Globus pallidus (tissue), 1 donor: ENCODE measurements at regions not wholly inside any gene's neighbourhood (a gene's known extent, or its start where the extent isn't known, plus 50 kb on each side); places are given as distances from the start of the nearest gene placed in this dataset.
"Not testable (repeated sequence)": the region's sequence is repeated elsewhere in the genome, so short reads cannot be mapped to it uniquely, and the experiment has no call there.

ENCODE experiments used
- DNase-seq: peaks from one replicate; pipeline ENCODE4 v3.0.0-alpha.2; 2015; ENCODE audit warnings: low spot score

- no peak for DNase-seq
Observed at GRCh38 chr3:64388886-64389285, 163.6 kb upstream of the PRICKLE2 start.

- no peak for DNase-seq
Observed at GRCh38 chr3:64387688-64388087, 162.4 kb upstream of the PRICKLE2 start.

- no peak for DNase-seq
Observed at GRCh38 chr3:64385277-64385676, 160.0 kb upstream of the PRICKLE2 start.

DNA sequence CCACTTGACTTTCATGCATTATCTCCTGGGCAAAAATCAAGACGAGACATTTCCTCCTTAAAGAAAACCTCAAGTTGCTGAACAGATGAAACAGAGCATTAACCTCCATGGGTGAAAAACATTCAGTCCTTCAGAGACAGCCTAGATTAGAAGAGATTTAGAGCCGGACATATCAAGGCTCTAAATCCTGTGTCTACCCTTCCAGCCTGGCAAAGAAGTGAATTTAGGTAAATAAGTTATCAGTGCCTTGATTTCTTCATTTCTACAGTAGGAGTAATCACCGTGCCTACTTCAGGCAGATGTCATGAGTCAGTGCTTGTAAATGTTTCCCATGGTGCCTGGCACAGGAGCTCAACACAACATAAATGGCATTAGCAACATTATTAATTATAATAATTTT lies 159.3 kb upstream of the PRICKLE2 start:
- DNase-seq, result no peak

DNA sequence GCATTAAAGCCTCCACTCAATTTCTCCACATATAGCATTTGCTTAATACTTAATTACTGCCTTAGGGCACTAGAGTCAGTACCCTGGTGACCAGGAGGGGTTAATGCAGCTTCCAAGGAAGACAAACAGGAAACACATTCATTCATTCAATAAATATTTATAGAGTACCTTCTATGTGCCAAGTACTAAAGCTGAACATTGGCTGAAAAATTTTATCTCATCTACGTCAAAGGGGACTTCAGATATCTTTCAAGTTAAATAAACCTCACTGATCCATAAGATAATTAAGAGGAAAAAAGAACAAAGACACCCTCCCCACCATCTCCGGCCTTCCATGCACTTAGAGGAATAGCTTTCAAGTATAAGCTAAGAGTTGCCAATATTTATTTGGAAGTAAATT lies 156.9 kb upstream of the PRICKLE2 start:
- no peak for DNase-seq

- DNase-seq, result no peak
Observed at GRCh38 chr3:64381367-64381766, 156.1 kb upstream of the PRICKLE2 start.

DNA sequence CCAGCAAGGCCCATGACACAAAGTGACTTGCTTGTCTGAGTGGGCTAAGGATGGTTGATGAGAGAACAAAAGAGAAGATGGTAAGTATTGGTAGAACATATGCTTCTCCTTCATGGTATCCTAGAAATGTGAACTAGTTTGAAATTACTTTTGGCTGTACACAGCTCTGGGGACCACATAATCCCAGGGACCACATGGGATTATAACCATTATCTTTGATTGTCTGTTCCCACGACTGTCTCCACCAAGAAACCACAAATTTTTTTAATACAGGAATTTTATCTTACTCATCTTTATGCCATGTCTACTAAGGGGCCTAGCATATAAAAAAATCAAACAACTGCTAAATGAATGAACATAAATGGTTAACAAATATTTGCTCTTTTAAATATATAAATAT lies 155.3 kb upstream of the PRICKLE2 start:
- no peak for DNase-seq

DNA sequence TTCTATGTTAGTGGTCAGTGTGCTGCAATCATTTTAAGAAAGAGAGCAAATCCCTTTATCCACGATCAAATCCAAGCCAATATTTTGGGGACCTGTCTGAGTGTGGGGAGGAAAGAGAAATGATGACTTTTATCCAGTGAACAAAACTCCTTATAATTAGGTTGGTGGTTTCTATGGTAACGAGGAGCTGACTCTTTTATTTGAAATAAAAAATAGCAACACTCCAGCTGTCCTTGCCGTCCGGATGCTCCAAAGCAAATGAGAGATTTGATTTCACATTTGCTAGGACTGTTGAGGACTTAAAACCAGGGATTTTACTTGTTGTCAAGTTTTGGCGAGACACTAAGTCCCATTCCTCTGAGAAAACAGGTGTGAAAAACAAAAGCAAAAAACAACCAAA lies 154.0 kb upstream of the PRICKLE2 start:
- no peak for DNase-seq

DNA sequence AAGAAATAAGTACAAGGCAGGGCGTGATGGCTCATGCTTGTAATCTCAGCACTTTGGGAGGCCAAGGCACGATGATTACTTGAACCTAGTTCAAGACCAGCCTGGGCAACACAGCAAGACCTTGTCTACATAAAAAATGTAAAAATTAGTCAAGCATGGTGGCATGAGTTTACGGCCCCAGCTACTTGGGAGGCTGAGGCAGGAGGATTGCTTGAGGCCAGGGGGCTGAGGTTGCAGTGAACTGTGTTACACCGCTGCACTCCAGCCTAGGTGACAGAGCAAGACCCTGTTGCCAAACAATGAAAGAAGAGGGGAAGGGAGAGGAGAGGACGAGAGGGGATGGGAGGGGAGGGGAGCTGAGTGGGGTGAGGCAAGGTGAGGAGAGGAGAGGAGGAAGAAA lies 152.7 kb upstream of the PRICKLE2 start:
- DNase-seq, result no peak

GRCh38 chr3:64375737-64376136 lies 150.5 kb upstream of the PRICKLE2 start:
- DNase-seq, result no peak

DNA sequence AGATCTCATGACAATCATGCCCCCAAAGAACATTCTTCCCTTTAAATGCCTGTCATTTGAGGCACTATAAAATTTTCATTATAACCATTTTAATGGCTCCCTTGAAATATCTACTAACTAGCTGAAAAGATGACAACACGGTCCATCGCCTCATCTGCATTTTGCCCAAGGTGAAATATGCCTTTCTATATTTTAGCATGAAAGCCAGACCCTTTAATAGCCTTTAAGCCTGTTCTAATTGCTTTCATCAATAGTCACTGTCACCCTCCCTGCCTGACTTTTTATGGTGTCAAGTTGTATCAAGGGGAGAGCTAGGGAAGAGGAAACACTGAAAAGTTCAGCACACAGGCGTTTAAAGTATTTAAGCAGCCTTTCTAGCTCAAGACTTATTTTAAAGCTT lies 144.1 kb upstream of the PRICKLE2 start:
- DNase-seq, result no peak

GRCh38 chr3:64368257-64369020 lies 143.2 kb upstream of the PRICKLE2 start:
- DNase-seq, result no peak

- no peak for DNase-seq
Observed at GRCh38 chr3:64365877-64366276, 140.6 kb upstream of the PRICKLE2 start.

GRCh38 chr3:64363842-64364241 lies 138.6 kb upstream of the PRICKLE2 start:
- no peak for DNase-seq

DNA sequence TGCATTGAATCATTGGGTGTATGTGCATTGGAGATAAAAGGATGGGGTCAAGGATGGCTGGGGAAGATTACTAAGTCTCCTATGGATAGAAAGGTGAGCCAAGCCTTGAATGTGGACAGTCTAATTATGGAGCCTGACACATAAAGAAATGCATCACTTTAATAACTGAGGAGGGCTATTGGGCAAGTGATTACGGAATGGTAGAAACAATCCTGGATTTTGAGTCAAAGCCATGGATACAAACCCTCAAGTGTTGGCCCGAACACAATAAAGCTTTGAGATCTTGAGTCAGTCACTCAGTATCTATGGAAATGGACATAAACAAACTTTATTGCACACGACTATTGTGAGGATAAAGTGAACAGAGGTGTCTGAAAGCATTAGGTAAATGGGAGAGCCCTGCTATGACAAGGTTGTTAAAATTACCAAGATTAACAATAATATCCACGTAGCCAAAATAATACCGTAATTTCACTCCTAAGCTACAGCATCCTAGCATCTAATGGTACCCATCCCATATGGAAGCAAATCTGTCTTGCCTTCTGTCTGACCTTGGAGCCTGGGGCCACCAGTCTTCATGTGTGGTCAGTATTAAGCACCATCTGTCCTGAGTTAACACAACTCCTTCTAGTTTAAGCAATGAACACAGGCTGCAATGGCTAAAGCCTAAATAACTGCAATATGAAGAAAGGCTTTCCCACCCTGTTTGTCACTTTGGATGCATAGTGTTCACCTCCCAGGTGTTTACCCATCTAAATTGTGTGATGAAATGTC lies 136.9 kb upstream of the PRICKLE2 start:
- DNase-seq, result no peak

GRCh38 chr3:64361036-64361435 lies 135.8 kb upstream of the PRICKLE2 start:
- DNase-seq, result not testable (repeated sequence)

DNA sequence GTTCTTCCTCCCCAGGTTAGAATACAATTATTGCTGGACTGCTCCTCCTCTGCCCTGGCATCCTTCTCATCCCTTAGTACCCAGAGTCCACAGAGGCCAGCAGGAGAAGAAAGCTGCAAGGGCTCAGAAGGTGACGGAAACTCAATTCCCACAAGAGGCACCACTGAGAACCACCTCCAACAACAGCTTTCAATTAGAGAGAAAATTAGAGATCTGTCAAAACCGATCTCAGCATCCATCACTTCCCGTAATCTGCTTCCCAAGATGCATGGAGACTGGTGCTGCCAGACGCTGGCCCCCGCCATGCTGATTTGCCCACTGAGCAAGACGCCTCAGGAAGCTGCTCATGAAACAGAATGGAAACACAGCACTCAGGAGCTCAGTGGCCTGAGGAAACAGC lies 135.0 kb upstream of the PRICKLE2 start:
- no peak for DNase-seq

- DNase-seq, result no peak
Observed at GRCh38 chr3:64359735-64360134, 134.5 kb upstream of the PRICKLE2 start.

- no peak for DNase-seq
Observed at GRCh38 chr3:64358853-64359252, 133.6 kb upstream of the PRICKLE2 start.

GRCh38 chr3:64358176-64358575 lies 132.9 kb upstream of the PRICKLE2 start:
- no peak for DNase-seq

DNA sequence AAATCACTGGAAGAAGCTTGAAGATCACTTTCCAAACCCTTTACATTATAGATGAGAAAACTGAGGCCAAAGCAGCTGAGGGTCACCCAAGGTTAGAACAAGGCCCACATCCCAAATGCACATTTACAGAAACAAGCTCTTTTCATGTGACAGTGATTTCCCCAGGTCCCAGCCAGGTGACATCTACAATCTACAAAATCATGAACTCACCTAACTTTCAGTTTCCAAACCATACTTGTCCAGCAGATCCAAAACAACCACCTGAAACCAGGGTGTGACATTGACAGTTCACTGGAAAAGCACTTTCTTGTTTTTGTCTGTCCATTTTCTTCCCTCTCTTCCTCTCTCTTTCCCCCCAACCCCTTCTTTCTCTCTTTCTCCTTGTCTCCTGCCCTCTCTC lies 132.2 kb upstream of the PRICKLE2 start:
- DNase-seq, result no peak

- DNase-seq, result no peak
Observed at GRCh38 chr3:64355401-64355807, 130.1 kb upstream of the PRICKLE2 start.

DNA sequence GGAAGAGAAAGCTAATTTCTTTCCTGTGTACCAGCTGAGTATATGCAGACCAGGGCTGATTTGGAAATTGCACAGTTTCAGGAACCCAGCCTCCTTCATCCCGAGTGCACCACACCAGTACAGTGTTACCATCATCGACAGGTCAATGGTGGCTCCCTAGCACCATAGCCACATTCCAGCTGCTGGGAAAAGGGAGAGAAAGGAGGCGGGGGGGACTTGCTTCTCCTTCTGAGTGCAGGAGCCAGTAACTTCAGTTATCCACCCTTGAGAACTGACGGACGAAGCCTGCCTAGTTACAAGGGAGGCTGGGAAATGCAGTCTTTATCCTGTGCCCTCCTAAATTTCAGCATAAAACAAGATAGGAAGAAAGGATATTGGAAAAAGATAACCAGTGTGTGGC lies 129.7 kb upstream of the PRICKLE2 start:
- DNase-seq, result no peak

GRCh38 chr3:64354221-64354620 lies 129.0 kb upstream of the PRICKLE2 start:
- DNase-seq, result no peak
